ENCODE measurements at regions not wholly inside any gene's neighbourhood (a gene's known extent, or its start where the extent isn't known, plus 50 kb on each side); places are given as distances from the start of the nearest gene placed in this dataset.
"Not testable (repeated sequence)": the region's sequence is repeated elsewhere in the genome, so short reads cannot be mapped to it uniquely, and the experiment has no call there.

- no peaks in the 10 kb centered on the region for H3K4me1 ChIP-seq (ENCODE audit: control insufficient read depth in 1 of 2, insufficient read depth in 2 of 2, low read length in 2 of 2)
- no peaks in the 10 kb centered on the region for H3K36me3 ChIP-seq (ENCODE audit: control insufficient read depth in 1 of 2, insufficient read depth in 2 of 2, low read length in 2 of 2)
- H3K9me3 ChIP-seq (ENCODE audit: control insufficient read depth in 1 of 2, low read length in 2 of 2) = no peaks in the 10 kb centered on the region
- no peak overlapping the region for H3K9ac ChIP-seq (ENCODE audit: low read depth in 1 of 2, low read length in 2 of 2)
- H3K4me3 ChIP-seq (ENCODE audit: low read depth in 1 of 2, low read length in 2 of 2) = no peak overlapping the region
- H3K27ac ChIP-seq (ENCODE audit: low read depth, low read length) = no peak overlapping the region
- H3K27me3 ChIP-seq (ENCODE audit: control insufficient read depth in 1 of 2, insufficient read depth in 2 of 2, low read length in 2 of 2) = no peaks in the 10 kb centered on the region
Observed at GRCh38 chr15:62870216-62870615, 172.3 kb upstream of the TPM1 start.

- H3K4me3 ChIP-seq (ENCODE audit: low read depth in 1 of 2, low read length in 2 of 2); H3K9me3 ChIP-seq (ENCODE audit: control insufficient read depth in 1 of 2, low read length in 2 of 2); H3K9ac ChIP-seq (ENCODE audit: low read depth in 1 of 2, low read length in 2 of 2); H3K4me1 ChIP-seq (ENCODE audit: control insufficient read depth in 1 of 2, insufficient read depth in 2 of 2, low read length in 2 of 2); H3K36me3 ChIP-seq (ENCODE audit: control insufficient read depth in 1 of 2, insufficient read depth in 2 of 2, low read length in 2 of 2); H3K27ac ChIP-seq (ENCODE audit: low read depth, low read length); H3K27me3 ChIP-seq (ENCODE audit: control insufficient read depth in 1 of 2, insufficient read depth in 2 of 2, low read length in 2 of 2): not testable (repeated sequence)
Observed at GRCh38 chr15:62870701-62871100, 171.8 kb upstream of the TPM1 start.

- Histone ChIP-seq H3K9ac (ENCODE audit: low read depth in 1 of 2, low read length in 2 of 2) (no peak overlapping the region), H3K27ac (ENCODE audit: low read depth, low read length) (no peak overlapping the region), H3K36me3 (ENCODE audit: control insufficient read depth in 1 of 2, insufficient read depth in 2 of 2, low read length in 2 of 2) (no peaks in the 10 kb centered on the region), H3K27me3 (ENCODE audit: control insufficient read depth in 1 of 2, insufficient read depth in 2 of 2, low read length in 2 of 2) (no peaks in the 10 kb centered on the region), H3K4me3 (ENCODE audit: low read depth in 1 of 2, low read length in 2 of 2) (no peak overlapping the region), H3K9me3 (ENCODE audit: control insufficient read depth in 1 of 2, low read length in 2 of 2) (no peaks in the 10 kb centered on the region), H3K4me1 (ENCODE audit: control insufficient read depth in 1 of 2, insufficient read depth in 2 of 2, low read length in 2 of 2) (no peaks in the 10 kb centered on the region)
Observed at GRCh38 chr15:62873203-62873602, 169.3 kb upstream of the TPM1 start.

GRCh38 chr15:62874064-62874463 is 168.5 kb upstream of the TPM1 start:
- Histone ChIP-seq H3K27ac (ENCODE audit: low read depth, low read length) (no peak overlapping the region), H3K9ac (ENCODE audit: low read depth in 1 of 2, low read length in 2 of 2) (no peak overlapping the region), H3K4me3 (ENCODE audit: low read depth in 1 of 2, low read length in 2 of 2) (no peak overlapping the region), H3K9me3 (ENCODE audit: control insufficient read depth in 1 of 2, low read length in 2 of 2) (no peaks in the 10 kb centered on the region), H3K27me3 (ENCODE audit: control insufficient read depth in 1 of 2, insufficient read depth in 2 of 2, low read length in 2 of 2) (no peaks in the 10 kb centered on the region), H3K36me3 (ENCODE audit: control insufficient read depth in 1 of 2, insufficient read depth in 2 of 2, low read length in 2 of 2) (no peaks in the 10 kb centered on the region), H3K4me1 (ENCODE audit: control insufficient read depth in 1 of 2, insufficient read depth in 2 of 2, low read length in 2 of 2) (no peaks in the 10 kb centered on the region)

GRCh38 chr15:62874959-62875625 is 167.5 kb upstream of the TPM1 start:
- H3K9ac ChIP-seq (ENCODE audit: low read depth in 1 of 2, low read length in 2 of 2) = no peak overlapping the region
- H3K27ac ChIP-seq (ENCODE audit: low read depth, low read length) = no peak overlapping the region
- no peaks in the 10 kb centered on the region for H3K27me3 ChIP-seq (ENCODE audit: control insufficient read depth in 1 of 2, insufficient read depth in 2 of 2, low read length in 2 of 2)
- no peaks in the 10 kb centered on the region for H3K9me3 ChIP-seq (ENCODE audit: control insufficient read depth in 1 of 2, low read length in 2 of 2)
- H3K36me3 ChIP-seq (ENCODE audit: control insufficient read depth in 1 of 2, insufficient read depth in 2 of 2, low read length in 2 of 2) = no peaks in the 10 kb centered on the region
- H3K4me3 ChIP-seq (ENCODE audit: low read depth in 1 of 2, low read length in 2 of 2) = no peak overlapping the region
- no peaks in the 10 kb centered on the region for H3K4me1 ChIP-seq (ENCODE audit: control insufficient read depth in 1 of 2, insufficient read depth in 2 of 2, low read length in 2 of 2)

- Histone ChIP-seq H3K9ac (ENCODE audit: low read depth in 1 of 2, low read length in 2 of 2) (no peak overlapping the region), H3K36me3 (ENCODE audit: control insufficient read depth in 1 of 2, insufficient read depth in 2 of 2, low read length in 2 of 2) (no peaks in the 10 kb centered on the region), H3K27me3 (ENCODE audit: control insufficient read depth in 1 of 2, insufficient read depth in 2 of 2, low read length in 2 of 2) (no peaks in the 10 kb centered on the region), H3K9me3 (ENCODE audit: control insufficient read depth in 1 of 2, low read length in 2 of 2) (no peaks in the 10 kb centered on the region), H3K4me1 (ENCODE audit: control insufficient read depth in 1 of 2, insufficient read depth in 2 of 2, low read length in 2 of 2) (no peaks in the 10 kb centered on the region), H3K4me3 (ENCODE audit: low read depth in 1 of 2, low read length in 2 of 2) (no peak overlapping the region), H3K27ac (ENCODE audit: low read depth, low read length) (no peak overlapping the region)
Observed at GRCh38 chr15:62875626-62876021, 166.9 kb upstream of the TPM1 start.

- H3K27ac ChIP-seq (ENCODE audit: low read depth, low read length) = no peak overlapping the region
- H3K4me1 ChIP-seq (ENCODE audit: control insufficient read depth in 1 of 2, insufficient read depth in 2 of 2, low read length in 2 of 2) = no peaks in the 10 kb centered on the region
- H3K9ac ChIP-seq (ENCODE audit: low read depth in 1 of 2, low read length in 2 of 2) = no peak overlapping the region
- no peak overlapping the region for H3K4me3 ChIP-seq (ENCODE audit: low read depth in 1 of 2, low read length in 2 of 2)
- no peaks in the 10 kb centered on the region for H3K36me3 ChIP-seq (ENCODE audit: control insufficient read depth in 1 of 2, insufficient read depth in 2 of 2, low read length in 2 of 2)
- no peaks in the 10 kb centered on the region for H3K9me3 ChIP-seq (ENCODE audit: control insufficient read depth in 1 of 2, low read length in 2 of 2)
- no peaks in the 10 kb centered on the region for H3K27me3 ChIP-seq (ENCODE audit: control insufficient read depth in 1 of 2, insufficient read depth in 2 of 2, low read length in 2 of 2)
Observed at GRCh38 chr15:62877276-62877857, 165.2 kb upstream of the TPM1 start.

- H3K9ac ChIP-seq (ENCODE audit: low read depth in 1 of 2, low read length in 2 of 2) = no peak overlapping the region
- no peak overlapping the region for H3K4me3 ChIP-seq (ENCODE audit: low read depth in 1 of 2, low read length in 2 of 2)
- no peaks in the 10 kb centered on the region for H3K9me3 ChIP-seq (ENCODE audit: control insufficient read depth in 1 of 2, low read length in 2 of 2)
- H3K4me1 ChIP-seq (ENCODE audit: control insufficient read depth in 1 of 2, insufficient read depth in 2 of 2, low read length in 2 of 2) = no peaks in the 10 kb centered on the region
- H3K27me3 ChIP-seq (ENCODE audit: control insufficient read depth in 1 of 2, insufficient read depth in 2 of 2, low read length in 2 of 2) = no peaks in the 10 kb centered on the region
- no peaks in the 10 kb centered on the region for H3K36me3 ChIP-seq (ENCODE audit: control insufficient read depth in 1 of 2, insufficient read depth in 2 of 2, low read length in 2 of 2)
- no peak overlapping the region for H3K27ac ChIP-seq (ENCODE audit: low read depth, low read length)
Observed at GRCh38 chr15:62878070-62878469, 164.5 kb upstream of the TPM1 start.

- Histone ChIP-seq H3K9ac (ENCODE audit: low read depth in 1 of 2, low read length in 2 of 2) (no peak overlapping the region), H3K4me1 (ENCODE audit: control insufficient read depth in 1 of 2, insufficient read depth in 2 of 2, low read length in 2 of 2) (no peaks in the 10 kb centered on the region), H3K27ac (ENCODE audit: low read depth, low read length) (no peak overlapping the region), H3K4me3 (ENCODE audit: low read depth in 1 of 2, low read length in 2 of 2) (no peak overlapping the region), H3K9me3 (ENCODE audit: control insufficient read depth in 1 of 2, low read length in 2 of 2) (no peaks in the 10 kb centered on the region), H3K36me3 (ENCODE audit: control insufficient read depth in 1 of 2, insufficient read depth in 2 of 2, low read length in 2 of 2) (no peaks in the 10 kb centered on the region), H3K27me3 (ENCODE audit: control insufficient read depth in 1 of 2, insufficient read depth in 2 of 2, low read length in 2 of 2) (no peaks in the 10 kb centered on the region)
Observed at GRCh38 chr15:62879770-62880169, 162.8 kb upstream of the TPM1 start.

GRCh38 chr15:62880278-62880677 is 162.3 kb upstream of the TPM1 start:
- no peak overlapping the region for H3K9ac ChIP-seq (ENCODE audit: low read depth in 1 of 2, low read length in 2 of 2)
- no peaks in the 10 kb centered on the region for H3K9me3 ChIP-seq (ENCODE audit: control insufficient read depth in 1 of 2, low read length in 2 of 2)
- H3K27ac ChIP-seq (ENCODE audit: low read depth, low read length) = no peak overlapping the region
- H3K36me3 ChIP-seq (ENCODE audit: control insufficient read depth in 1 of 2, insufficient read depth in 2 of 2, low read length in 2 of 2) = no peaks in the 10 kb centered on the region
- H3K4me1 ChIP-seq (ENCODE audit: control insufficient read depth in 1 of 2, insufficient read depth in 2 of 2, low read length in 2 of 2) = no peaks in the 10 kb centered on the region
- H3K27me3 ChIP-seq (ENCODE audit: control insufficient read depth in 1 of 2, insufficient read depth in 2 of 2, low read length in 2 of 2) = no peaks in the 10 kb centered on the region
- H3K4me3 ChIP-seq (ENCODE audit: low read depth in 1 of 2, low read length in 2 of 2) = no peak overlapping the region
